HG02763 (cell line): ENCODE measurements at regions not wholly inside any gene's neighbourhood (a gene's known extent, or its start where the extent isn't known, plus 50 kb on each side); places are given as distances from the start of the nearest gene placed in this dataset.
"Not testable (repeated sequence)": the region's sequence is repeated elsewhere in the genome, so short reads cannot be mapped to it uniquely, and the experiment has no call there.

Experiments used
- ATAC-seq: cut with Tn5 transposase; IDR thresholded peaks from one replicate; pipeline ENCODE4 v1.9.1; 2021; ENCODE audit warnings: mild to moderate bottlenecking, moderate library complexity; ENCODE audit not compliant: unreplicated experiment

GRCh38 chr15:26037369-26037768, 174.2 kb upstream of the ATP10A start:
- ATAC-seq = no peak

- no peak for ATAC-seq
Measured at GRCh38 chr15:26033493-26033892, 170.4 kb upstream of the ATP10A start.

- no peak for ATAC-seq
Measured at GRCh38 chr15:26032162-26032846, 169.2 kb upstream of the ATP10A start.

GRCh38 chr15:26029586-26029985, 166.5 kb upstream of the ATP10A start:
- ATAC-seq = not testable (repeated sequence)

- no peak for ATAC-seq
Measured at GRCh38 chr15:26029146-26029545, 166.0 kb upstream of the ATP10A start.

GRCh38 chr15:26028086-26028740, 165.1 kb upstream of the ATP10A start:
- no peak for ATAC-seq

GRCh38 chr15:26026671-26027070, 163.5 kb upstream of the ATP10A start:
- not testable (repeated sequence) for ATAC-seq

GRCh38 chr15:26024241-26024640, 161.1 kb upstream of the ATP10A start:
- no peak for ATAC-seq

- ATAC-seq = no peak
Measured at GRCh38 chr15:26023691-26024090, 160.6 kb upstream of the ATP10A start.

GRCh38 chr15:26023231-26023630, 160.1 kb upstream of the ATP10A start:
- no peak for ATAC-seq

GRCh38 chr15:26020871-26021270, 157.7 kb upstream of the ATP10A start:
- ATAC-seq = no peak

- no peak for ATAC-seq
Measured at GRCh38 chr15:26017665-26018064, 154.5 kb upstream of the ATP10A start.

GRCh38 chr15:26015516-26016075, 152.5 kb upstream of the ATP10A start:
- no peak for ATAC-seq

GRCh38 chr15:26013981-26014380, 150.9 kb upstream of the ATP10A start:
- ATAC-seq = no peak

GRCh38 chr15:26011916-26012315, 148.8 kb upstream of the ATP10A start:
- ATAC-seq = no peak

GRCh38 chr15:26007151-26007550, 144.0 kb upstream of the ATP10A start:
- no peak for ATAC-seq

GRCh38 chr15:26001201-26001600, 138.1 kb upstream of the ATP10A start:
- ATAC-seq = no peak

- ATAC-seq = no peak
Measured at GRCh38 chr15:25993506-25993905, 130.4 kb upstream of the ATP10A start.

GRCh38 chr15:25990220-25990619, 127.1 kb upstream of the ATP10A start:
- no peak for ATAC-seq

- no peak for ATAC-seq
Measured at GRCh38 chr15:25989327-25989726, 126.2 kb upstream of the ATP10A start.

- not testable (repeated sequence) for ATAC-seq
Measured at GRCh38 chr15:25988716-25989115, 125.6 kb upstream of the ATP10A start.

- no peak for ATAC-seq
Measured at GRCh38 chr15:25987638-25988037, 124.5 kb upstream of the ATP10A start.
